Urinary bladder (tissue), 3 donors: ENCODE measurements at regions not wholly inside any gene's neighbourhood (a gene's known extent, or its start where the extent isn't known, plus 50 kb on each side); places are given as distances from the start of the nearest gene placed in this dataset.

ENCODE experiments used
- DNase-seq: peaks from one replicate; pipeline ENCODE4 v3.0.0-alpha.2; 2015; ENCODE audit errors: extremely low spot score
- H3K27ac ChIP-seq: one replicate; pipeline ENCODE4 v1.5.1; 2013; ENCODE audit warnings: low read depth, mild to moderate bottlenecking, moderate library complexity
- H3K36me3 ChIP-seq: one replicate; pipeline ENCODE4 v1.6.1; 2013; ENCODE audit warnings: mild to moderate bottlenecking, moderate library complexity; ENCODE audit not compliant: insufficient read depth
- H3K4me1 ChIP-seq: one replicate; pipeline ENCODE4 v1.6.1; 2013; ENCODE audit warnings: mild to moderate bottlenecking, moderate library complexity; ENCODE audit not compliant: insufficient read depth
- H3K4me3 ChIP-seq: one replicate; pipeline ENCODE4 v1.5.1; 2013; ENCODE audit warnings: low read depth, low read length
- WGBS: extraction: QIAGEN DNeasy Blood & Tissue Kit; methylation state at CpG from one replicate; pipeline ENCODE4 v1.1.7; 2013; 5-methylcytosine and 5-hydroxymethylcytosine counted together
- donor health status: healthy with polysubstance abuse.
- donor health status: healthy.

GRCh38 chr11:123378096-123378495, 52.0 kb upstream of the GRAMD1B start:
- H3K4me1 ChIP-seq, result no peaks in the 10 kb centered on the region
- no peak overlapping the region for H3K4me3 ChIP-seq
- H3K27ac ChIP-seq, result no peak overlapping the region
- no peaks in the 10 kb centered on the region for H3K36me3 ChIP-seq
- 85% methylated on average over 3 of the region's 3 CpGs for WGBS
- no peak for DNase-seq

- Histone ChIP-seq H3K4me1 (no peaks in the 10 kb centered on the region), H3K27ac (no peak overlapping the region), H3K4me3 (no peak overlapping the region), H3K36me3 (no peaks in the 10 kb centered on the region)
- WGBS, result 56% methylated on average over 5 of the region's 5 CpGs
- no peak for DNase-seq
Measured at GRCh38 chr11:123377355-123377754, 52.7 kb upstream of the GRAMD1B start.

- DNase-seq, result no peak
- Histone ChIP-seq H3K4me3 (no peak overlapping the region), H3K36me3 (no peaks in the 10 kb centered on the region), H3K27ac (no peak overlapping the region), H3K4me1 (no peaks in the 10 kb centered on the region)
- 81% methylated on average over 3 of the region's 3 CpGs for WGBS
Measured at GRCh38 chr11:123375832-123376231, 54.2 kb upstream of the GRAMD1B start.

GRCh38 chr11:123374622-123374968, 55.5 kb upstream of the GRAMD1B start:
- WGBS, result 59% methylated on average over 5 of the region's 5 CpGs
- H3K27ac ChIP-seq, result no peak overlapping the region

GRCh38 chr11:123373754-123374621, 56.1 kb upstream of the GRAMD1B start:
- DNase-seq, result no peak
- 62% methylated on average over 4 of the region's 4 CpGs for WGBS
- H3K27ac ChIP-seq, result no peak overlapping the region
- no peaks in the 10 kb centered on the region for H3K36me3 ChIP-seq
- no peak overlapping the region for H3K4me3 ChIP-seq
- no peaks in the 10 kb centered on the region for H3K4me1 ChIP-seq

More at GRCh38 chr11:123374622-123374968, 55.5 kb upstream of the GRAMD1B start:
- Histone ChIP-seq H3K36me3 (no peaks in the 10 kb centered on the region), H3K4me3 (no peak overlapping the region), H3K4me1 (no peaks in the 10 kb centered on the region)
- no peak for DNase-seq

DNA sequence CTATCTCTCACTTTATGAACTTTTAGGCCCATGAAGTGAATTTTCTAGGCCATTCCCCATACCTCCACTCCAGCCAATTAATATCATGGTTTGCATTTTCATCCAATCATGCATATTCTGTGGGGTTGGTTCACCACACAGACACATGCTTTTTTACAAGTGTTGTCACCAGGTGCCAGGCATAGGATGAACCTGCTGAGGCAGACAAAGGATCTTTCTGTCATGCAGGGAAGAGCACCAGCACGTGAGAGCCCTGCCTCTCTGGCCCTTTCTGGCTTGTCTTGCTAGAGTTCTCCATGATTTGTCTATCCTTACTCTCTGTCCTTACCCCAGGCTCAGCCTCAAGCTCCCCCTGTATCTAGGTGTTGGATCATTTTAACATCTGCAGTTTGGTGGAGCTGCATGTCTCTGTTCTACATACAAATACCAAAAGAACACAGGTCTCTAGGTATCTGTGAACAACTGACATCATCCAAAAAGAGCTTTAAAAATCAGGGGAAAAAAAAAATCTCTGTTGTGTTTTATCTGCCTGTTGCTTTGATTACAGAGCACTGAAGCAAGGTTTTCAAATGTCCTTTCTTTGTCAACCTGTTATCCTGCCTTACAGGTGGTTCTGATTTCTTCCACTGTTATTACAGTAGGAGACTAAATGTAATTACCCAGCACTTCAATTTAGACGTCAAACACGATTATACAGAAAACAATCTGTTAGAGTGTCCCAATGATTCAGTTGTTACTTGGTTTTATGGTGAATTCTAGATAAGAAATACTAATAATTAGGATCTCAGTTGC, 58.4 kb upstream of the GRAMD1B start:
- H3K27ac ChIP-seq, result no peak overlapping the region
- WGBS, result 58% methylated on average over 3 of the region's 3 CpGs
- no peak for DNase-seq
- no peaks in the 10 kb centered on the region for H3K4me1 ChIP-seq
- no peak overlapping the region for H3K4me3 ChIP-seq
- no peaks in the 10 kb centered on the region for H3K36me3 ChIP-seq

DNA sequence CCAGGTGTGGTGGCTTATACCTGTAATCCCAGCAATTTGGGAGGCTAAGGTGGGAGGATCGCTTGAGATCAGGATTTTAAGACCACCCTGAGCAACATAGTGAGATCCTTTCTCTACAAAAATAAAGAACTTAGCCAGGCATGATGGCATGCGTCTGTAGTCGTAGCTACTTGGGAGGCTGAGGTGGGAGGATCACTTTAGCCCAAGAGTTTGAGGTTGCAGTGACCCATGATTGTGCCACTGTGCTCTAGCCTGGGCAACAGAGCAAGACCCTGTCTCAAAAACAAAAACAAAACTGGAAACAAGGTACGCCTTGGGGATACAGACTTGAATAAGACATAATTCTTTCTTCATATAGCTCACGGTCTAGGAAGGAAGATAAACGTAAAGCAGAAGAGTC, 63.1 kb upstream of the GRAMD1B start:
- H3K4me1 ChIP-seq, result no peaks in the 10 kb centered on the region
- DNase-seq, result no peak
- no peak overlapping the region for H3K27ac ChIP-seq
- H3K36me3 ChIP-seq, result no peaks in the 10 kb centered on the region
- WGBS, result 88% methylated on average over 6 of the region's 6 CpGs
- no peak overlapping the region for H3K4me3 ChIP-seq

DNA sequence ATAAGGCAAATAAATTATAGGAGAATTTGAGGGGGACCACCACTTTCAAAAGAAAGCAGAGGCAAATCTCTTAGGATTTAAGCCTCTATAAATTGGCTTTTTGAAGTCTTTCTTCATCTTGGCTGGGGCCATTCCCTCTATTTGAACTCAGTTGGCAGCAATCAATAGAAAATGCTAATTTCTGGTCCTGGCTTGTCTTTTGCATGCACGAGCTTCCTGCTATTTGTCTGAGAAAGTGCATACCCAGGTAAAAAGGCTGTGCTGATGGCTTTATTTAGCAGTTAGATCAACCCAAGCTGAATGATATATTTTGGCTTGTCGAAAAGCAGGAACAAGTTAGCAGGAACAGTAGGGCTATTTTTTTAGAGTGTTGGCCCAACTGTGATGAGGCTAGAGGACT, 64.1 kb upstream of the GRAMD1B start:
- no peak overlapping the region for H3K27ac ChIP-seq
- no peaks in the 10 kb centered on the region for H3K36me3 ChIP-seq
- WGBS, result 41% methylated on average over 2 of the region's 2 CpGs
- H3K4me1 ChIP-seq, result no peaks in the 10 kb centered on the region
- no peak overlapping the region for H3K4me3 ChIP-seq
- no peak for DNase-seq

DNA sequence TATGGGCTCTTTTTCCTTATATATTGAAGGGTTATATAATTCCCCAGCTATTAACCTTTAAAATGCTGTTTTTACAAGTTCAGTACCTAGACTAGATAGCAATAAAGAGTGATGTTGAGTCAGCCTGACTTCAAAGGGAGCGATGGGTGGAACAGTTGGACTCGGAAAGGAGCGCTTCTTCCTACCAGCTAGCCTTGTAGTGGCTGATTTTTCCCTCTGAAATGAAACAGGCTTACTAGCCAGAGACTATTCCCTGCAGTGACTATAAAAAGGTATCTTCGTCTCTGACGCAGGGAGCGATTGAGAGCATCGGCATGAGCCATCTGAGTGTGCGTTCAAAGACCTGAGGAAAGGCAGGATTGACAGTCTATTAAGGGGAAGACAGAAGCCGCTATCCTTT, 66.0 kb upstream of the GRAMD1B start:
- Histone ChIP-seq H3K4me3 (no peak overlapping the region), H3K4me1 (no peaks in the 10 kb centered on the region), H3K36me3 (no peaks in the 10 kb centered on the region), H3K27ac (no peak overlapping the region)
- 63% methylated on average over 9 of the region's 9 CpGs for WGBS
- DNase-seq, result no peak

DNA sequence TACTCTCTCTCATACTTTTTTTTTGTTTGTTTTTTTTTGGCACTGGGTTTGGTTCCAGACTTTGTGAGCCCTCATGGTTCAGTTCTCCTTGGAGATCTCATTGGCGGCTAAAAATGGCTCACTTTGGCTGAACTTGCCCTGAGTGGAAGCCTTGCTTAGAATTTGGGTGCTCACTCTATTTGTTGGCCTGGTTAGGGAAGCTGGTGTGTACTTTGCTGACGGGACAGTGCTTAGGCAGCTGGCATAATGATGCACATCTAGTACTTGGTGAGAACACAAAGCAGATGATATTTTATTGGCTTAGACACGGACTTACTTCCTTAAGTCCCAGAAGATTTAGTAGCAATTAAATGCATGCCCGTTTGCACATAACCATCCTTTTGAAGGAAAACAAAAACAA, 66.5 kb upstream of the GRAMD1B start:
- H3K36me3 ChIP-seq, result no peaks in the 10 kb centered on the region
- no peak overlapping the region for H3K27ac ChIP-seq
- no peaks in the 10 kb centered on the region for H3K4me1 ChIP-seq
- WGBS, result 36% methylated on average over 4 of the region's 4 CpGs
- no peak overlapping the region for H3K4me3 ChIP-seq
- no peak for DNase-seq

GRCh38 chr11:123362941-123363340, 67.1 kb upstream of the GRAMD1B start:
- no peak overlapping the region for H3K27ac ChIP-seq
- no peaks in the 10 kb centered on the region for H3K4me1 ChIP-seq
- WGBS, result 8% methylated on average over 9 of the region's 9 CpGs
- H3K36me3 ChIP-seq, result no peaks in the 10 kb centered on the region
- H3K4me3 ChIP-seq, result no peak overlapping the region
- DNase-seq, result no peak

DNA sequence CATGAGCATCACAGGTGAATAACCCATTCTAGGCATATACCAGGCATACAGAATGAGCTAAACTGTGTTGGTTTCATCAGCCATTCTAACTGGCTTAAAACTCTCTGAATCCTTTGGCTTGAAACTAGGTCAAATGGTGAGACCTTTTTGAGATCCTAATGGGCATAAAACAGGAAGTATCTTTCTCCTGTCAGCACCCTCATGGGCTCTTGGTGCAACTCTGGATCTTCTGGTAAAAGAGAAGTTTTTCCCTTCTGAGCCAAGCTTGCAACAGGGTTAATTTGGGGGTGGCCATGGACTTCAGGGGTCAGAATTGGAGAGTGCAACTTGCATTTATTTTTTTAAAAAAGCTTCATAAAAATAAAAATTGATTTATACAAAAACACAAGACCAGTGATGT, 67.9 kb upstream of the GRAMD1B start:
- no peak for DNase-seq
- no peak overlapping the region for H3K4me3 ChIP-seq
- no peaks in the 10 kb centered on the region for H3K4me1 ChIP-seq
- no peak overlapping the region for H3K27ac ChIP-seq
- no peaks in the 10 kb centered on the region for H3K36me3 ChIP-seq

DNA sequence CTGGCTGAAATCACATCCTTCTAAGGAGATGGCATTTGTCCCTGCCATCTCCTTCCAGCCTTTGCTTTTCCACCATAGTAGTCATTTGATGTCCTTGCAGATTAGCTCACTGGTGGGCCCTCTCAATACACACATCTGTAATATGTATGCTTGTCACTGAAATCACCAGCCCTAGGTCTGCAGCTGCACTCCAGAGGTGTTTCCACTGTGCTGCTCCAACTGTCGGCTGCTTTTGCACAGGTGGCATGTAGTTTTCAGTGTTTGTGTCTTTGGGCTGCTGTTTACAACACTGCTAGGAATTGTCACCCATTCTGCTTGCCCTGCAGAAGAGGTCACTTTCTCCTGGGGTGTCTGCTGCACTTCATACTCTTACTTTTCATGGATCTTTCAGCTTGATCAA, 69.0 kb upstream of the GRAMD1B start:
- Histone ChIP-seq H3K27ac (no peak overlapping the region), H3K4me1 (no peaks in the 10 kb centered on the region), H3K4me3 (no peak overlapping the region), H3K36me3 (no peaks in the 10 kb centered on the region)
- no peak for DNase-seq
- 72% methylated on average over 1 of the region's 1 CpG for WGBS

DNA sequence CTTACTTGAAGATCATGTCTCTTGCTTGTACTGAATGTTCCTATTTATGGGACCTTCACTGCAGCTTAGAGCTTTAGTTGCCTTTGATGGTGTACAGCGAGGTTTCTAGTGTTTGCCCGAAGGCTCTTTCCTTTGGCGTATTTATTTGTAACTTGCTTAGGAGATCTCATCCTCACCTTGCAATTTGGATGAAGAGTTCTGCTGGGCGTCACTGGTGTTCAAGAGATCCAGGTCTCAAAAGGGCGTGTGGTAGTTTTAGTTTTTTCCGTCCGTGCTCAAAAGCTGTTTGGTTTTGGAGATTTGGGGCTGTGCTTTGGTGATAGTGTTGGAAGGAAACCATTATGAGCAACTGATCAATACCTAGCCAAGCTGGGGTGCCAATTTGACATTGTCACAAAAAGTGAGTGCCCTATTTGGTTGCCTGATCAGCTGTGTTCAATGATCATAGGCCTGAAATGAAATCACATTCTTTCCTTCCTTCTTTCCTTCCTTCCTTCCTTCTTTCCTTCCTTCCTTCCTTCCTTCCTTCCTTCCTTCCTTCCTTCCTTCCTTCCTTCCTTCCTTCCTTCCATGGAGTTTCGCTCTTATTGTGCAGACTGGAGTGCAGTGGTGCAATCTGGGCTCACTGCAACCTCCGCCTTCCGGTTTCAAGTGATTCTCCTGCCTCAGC, 69.7 kb upstream of the GRAMD1B start:
- no peaks in the 10 kb centered on the region for H3K4me1 ChIP-seq
- no peak for DNase-seq
- H3K27ac ChIP-seq, result no peak overlapping the region
- WGBS, result 94% methylated on average over 10 of the region's 10 CpGs
- H3K4me3 ChIP-seq, result no peak overlapping the region
- H3K36me3 ChIP-seq, result no peaks in the 10 kb centered on the region
